HG02840 (cell line): ENCODE measurements at regions not wholly inside any gene's neighbourhood (a gene's known extent, or its start where the extent isn't known, plus 50 kb on each side); places are given as distances from the start of the nearest gene placed in this dataset.

ENCODE experiments used
- ATAC-seq: cut with Tn5 transposase; IDR thresholded peaks from one replicate; pipeline ENCODE4 v1.9.1; 2021; ENCODE audit warnings: mild to moderate bottlenecking, moderate library complexity, moderate number of reproducible peaks; ENCODE audit not compliant: unreplicated experiment, low FRiP score

DNA sequence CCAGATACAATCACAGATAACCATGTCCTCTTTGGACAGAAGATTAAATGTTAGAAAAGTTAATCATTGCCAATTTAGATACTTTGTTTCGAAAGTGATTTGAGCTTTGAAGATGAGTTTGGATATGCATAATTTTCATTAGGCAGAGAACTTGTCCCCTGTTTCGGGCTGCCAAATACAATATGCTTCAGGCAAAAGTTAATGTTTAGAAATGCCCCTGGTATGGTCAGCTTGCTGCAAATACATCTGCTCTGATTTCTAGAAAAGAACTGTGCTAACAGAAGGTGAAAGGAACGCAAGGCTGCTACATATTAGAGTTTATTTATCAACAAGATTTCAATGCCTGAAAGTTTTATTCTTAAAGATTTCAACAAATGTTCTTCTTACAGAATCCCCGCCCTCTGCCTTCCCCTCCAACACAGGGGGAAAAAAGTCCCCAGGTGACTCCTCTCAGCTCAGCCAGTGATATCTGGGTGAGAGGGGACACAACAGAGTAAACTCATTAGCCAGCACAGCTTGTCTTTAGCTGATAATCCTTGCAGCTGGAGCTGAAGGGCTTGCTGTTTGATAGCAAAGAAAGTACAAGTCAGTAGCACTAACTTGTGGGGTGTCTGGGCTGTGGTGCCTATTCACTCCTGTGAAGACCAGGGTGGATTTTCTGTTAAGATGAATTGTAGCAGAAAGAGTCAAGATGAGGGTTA, 435.7 kb downstream of the DMAC1 start:
- ATAC-seq = no peak

DNA sequence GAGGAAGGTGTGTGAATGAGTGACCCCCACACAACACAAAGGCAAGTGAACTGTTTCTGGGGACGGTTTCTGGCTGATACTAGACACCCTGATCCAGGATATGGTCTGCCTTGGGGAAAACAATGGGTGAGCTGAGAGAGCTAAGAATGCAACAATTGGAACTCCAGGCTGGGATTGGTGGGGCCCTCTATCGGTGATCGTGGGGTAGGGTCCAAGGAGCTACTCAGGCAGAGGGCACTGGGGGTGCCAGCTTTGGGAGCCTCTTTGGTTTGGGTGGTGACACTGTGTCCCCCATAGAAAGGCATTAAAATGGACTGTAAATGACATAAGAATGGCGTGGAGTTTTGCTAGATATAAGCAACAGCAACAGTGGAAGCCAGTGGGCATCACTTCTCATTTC, 439.1 kb downstream of the DMAC1 start:
- no peak for ATAC-seq

DNA sequence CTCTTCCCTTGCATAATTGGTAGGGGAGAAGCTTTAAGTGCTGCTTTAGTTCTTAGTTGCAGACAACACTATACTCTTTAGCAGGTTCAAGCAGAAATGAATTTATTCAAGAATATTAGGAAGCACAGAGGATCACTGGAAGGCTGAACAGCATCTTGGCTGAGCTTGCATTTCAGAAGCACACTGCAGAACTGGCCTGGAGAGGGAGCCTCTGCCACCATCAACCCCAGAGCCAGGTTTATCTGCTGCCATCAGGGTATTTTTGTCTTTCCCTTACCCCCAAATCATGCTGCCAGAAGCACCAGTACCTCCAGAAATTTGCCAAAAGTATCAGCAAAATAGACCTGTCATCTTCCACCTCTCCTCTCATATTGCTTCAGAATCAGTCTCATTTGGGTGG, 440.7 kb downstream of the DMAC1 start:
- no peak for ATAC-seq

DNA sequence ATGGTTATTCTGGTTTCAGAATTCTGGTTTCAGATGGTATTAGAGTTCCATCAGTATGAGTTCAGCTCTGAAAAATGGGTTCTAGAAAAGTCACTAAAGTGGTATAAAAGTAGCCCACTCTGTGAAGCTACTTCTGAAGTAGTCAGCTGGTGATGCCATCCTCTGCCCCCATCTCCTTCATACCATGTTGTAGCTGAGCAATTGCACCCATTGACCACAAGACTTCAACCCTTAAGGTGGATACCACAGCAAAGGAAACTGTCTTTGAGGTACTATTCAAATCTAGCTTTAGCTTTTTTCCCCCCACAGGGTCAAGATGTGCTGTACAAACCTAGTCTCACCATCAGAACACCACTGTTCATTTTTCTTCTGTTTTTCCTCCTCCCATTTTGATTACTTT, 444.9 kb downstream of the DMAC1 start:
- no peak for ATAC-seq

DNA sequence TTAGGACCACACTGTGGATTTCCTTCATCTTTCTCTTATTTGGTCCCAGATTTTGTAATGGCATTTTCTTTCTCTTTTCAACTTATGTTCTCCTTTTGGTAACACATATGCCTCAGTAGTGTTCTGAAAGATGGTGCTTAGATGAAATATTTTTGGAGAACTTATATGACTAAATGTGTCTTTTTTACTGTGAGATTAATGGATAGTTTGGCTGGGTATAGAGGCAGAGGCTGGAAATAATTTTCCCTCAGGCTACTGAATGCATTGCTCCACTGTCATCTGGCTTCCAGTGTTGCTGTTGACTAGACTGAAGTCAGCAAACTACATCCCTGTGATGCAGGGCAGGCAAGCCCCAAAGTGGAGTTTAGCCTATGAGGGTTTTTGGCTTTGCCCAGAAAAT, 450.9 kb downstream of the DMAC1 start:
- ATAC-seq = no peak

DNA sequence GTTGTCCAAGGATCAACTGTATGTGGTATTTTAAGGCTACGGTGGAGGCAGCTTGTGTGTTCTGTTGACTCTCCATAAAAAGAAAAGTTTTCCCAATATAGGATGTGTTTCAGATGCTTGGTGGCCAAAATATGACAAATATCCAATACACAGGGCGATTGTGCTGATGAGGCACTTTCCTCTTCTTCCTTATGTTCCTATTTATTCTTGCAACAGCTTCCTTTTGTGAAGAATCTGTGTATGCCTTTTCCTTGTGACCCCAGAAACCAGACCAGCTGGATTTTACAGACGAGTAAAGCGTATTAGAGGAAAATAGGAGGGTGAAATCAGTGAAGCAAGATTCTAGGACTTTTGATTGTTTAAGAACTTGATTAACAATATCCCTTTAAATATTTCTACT, 452.0 kb downstream of the DMAC1 start:
- no peak for ATAC-seq

DNA sequence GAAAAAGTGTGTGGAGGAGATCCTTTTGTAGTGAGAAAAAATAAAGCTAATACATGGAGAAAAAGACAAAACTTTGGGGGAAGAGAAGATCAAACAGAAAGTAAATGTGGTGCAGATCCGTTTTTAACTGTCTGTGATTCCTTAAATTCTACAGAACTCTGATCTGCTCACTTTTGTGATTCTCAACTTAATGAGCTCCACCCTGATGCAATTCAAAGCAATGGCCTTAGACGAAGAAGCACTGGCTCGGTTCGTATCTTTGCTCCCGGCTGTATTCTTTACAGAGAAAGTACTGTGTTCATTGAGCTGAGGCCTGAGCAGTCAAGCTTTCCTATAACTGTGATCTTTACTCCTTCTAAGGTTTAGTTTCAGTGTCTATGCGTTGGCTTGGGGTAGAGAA, 453.4 kb downstream of the DMAC1 start:
- ATAC-seq = no peak

DNA sequence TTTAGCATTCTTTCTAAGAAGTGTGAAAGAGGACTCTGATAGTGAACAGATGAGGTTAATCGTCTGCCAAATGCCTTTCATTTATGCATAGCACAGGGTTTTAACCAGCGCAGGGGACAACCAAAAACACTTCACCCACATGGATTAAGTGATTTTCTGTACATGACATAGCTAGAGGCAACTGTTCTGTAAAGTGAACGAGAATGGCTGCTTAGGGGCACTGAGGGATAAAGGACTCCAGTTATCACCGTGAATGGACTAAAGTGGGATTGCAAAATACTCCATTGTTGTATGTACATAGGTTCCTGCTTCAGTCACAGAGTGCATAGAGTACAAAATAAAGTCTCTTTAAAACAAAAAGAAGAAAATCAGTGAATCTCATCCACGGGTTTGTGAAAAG, 456.8 kb downstream of the DMAC1 start:
- ATAC-seq = no peak

DNA sequence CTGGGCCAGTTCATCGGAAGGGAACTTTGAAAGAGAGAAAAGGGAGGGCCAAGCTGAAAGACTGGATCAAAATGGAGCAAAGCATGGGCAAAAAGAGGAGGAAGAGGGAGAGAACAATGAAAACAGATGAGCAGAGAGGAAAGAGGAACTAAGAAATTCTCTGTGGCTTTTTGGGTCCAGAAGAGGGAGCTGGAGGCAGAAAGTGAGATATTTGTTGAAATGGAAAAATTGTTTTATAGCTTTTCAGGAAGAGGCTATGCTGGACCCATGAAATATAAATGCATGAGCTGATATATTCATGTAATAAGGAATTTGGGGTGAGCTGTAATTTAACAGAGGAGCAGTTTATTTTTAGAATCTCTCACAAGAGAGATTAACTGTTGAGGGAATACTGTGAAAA, 457.3 kb downstream of the DMAC1 start:
- no peak for ATAC-seq

DNA sequence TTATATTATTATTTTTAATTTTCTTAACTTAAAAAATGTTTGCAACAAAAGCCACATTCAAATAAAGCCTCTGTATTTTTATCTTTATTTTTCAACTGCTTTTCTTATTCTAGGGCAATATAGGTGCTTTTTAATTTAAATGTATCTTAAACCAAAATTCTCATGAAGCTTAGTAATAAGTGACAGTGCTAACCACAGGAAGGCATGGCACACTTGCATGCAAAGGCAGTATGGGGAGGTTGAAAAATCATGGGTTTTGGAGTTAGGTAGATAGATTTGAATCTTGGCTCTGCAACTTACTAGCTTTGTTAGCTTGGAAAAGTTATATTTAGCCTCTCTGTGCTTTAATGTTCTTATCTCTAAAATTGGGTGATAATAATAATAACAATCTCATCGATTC, 458.0 kb downstream of the DMAC1 start:
- ATAC-seq = no peak

DNA sequence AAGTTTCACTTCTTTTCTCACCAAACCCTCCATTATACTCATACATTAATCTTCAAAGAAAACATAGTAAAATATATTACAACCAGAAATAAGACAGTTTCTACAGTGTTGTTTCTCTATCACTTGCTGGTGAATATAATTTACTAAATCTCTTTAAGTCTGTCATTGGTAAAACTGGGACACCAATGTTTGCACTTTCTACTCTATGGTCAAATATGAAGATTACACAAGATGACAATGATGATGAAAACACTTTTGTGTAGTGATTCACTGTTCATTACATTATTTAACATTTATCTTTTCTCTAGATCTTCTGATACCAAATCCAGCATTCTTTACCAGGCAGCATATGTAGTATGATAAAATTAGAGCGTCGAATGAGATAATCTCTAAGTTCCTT, 459.1 kb downstream of the DMAC1 start:
- ATAC-seq = no peak

DNA sequence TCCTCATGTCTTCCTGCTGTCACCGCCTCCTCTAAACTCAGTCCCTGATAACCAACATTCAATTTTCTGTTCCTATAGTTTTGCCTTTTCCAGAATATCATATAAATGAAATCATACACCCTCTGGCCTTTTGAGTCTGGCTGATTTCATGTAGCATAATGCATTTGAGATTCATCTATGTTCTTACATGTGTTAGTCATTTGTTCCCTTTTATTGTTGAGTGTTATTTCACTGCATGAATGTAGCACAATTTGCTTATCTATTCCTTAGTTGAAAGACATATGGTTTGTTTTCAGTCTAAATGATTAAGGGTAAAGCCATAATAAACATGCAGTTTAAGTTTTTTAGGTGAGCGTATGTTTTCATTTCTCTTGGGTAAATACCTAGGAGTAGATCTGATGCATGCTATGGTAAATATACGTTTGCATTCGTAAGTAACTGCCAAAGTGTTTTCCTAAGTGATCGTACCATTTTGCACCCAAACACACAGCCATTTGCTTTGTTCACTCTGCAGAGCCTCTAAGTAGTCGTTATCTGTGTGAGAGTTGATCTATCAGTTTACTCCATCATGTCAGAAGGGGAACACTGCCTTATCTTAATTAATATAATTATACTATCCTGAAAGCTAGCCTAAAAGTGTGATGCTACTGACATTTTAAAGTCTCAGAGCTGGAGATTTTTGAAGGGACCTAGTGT, 460.8 kb downstream of the DMAC1 start:
- no peak for ATAC-seq

DNA sequence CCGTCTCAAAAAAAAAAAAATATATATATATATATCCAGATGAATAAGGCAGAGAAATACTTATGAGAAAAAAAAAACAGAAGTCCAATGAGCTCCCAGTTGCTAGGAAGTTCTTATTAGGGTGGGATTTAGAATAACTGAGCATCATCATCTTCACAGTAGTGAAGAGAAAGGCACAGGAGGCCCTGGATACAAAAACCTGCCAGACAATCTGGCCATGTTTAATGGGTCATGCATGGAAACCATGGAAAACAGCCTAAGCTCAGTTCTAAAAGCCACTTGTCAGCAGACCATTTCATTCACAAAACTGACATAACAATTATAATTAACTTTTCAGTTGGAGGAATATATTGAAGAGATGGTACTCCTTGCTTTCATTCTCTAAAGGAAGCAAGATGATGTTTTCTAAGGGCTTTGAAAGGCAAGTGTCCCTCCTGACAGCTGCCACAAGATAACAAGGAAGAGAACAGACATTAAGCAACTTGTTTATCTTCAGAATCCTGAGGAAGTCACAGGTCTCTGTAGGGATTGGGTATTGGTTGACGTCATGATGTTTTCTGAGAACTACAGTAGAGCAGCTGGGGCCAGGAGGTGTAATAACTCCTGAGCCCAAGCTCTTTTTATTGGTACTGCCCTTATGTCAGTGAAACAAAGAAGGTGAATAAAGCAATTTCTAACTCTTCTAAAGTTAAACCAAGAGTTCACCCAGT, 463.1 kb downstream of the DMAC1 start:
- ATAC-seq = no peak

DNA sequence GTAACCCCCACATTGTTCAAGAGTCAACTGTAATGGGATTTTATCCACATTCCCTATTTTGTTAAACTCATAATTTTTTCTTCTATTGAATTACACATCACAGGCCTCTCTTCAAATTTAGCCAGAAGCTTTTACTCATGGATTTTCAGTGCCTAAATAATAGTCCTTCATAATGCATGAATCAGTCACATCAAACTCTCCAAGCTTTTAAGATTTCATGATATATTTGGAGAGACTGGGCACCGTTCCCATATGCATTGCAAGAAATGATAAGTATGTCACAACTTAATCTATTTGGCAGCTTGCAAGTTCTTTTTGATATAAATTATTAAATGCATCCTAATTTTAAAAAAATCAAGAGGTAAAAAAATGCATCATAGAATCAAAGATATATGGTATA, 465.9 kb downstream of the DMAC1 start:
- no peak for ATAC-seq

DNA sequence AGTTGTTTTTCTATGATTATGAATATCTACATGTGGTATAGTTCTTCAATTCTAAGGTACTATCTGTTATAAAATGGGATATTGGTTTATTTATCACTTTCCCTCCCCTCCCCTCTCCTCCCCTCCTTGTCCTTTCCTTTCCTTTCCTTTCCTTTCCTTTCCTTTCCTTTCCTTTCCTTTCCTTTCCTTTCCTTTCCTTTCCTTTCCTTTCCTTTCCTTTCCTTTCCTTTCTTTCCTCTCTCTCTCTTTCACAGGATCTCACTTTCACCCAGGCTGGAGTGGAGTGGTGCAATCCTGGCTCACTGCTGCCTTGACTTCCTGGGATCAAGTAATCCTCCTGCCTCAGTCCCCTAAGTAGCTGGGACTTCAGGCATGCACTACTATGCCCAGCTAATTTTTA, 466.8 kb downstream of the DMAC1 start:
- ATAC-seq = no peak

DNA sequence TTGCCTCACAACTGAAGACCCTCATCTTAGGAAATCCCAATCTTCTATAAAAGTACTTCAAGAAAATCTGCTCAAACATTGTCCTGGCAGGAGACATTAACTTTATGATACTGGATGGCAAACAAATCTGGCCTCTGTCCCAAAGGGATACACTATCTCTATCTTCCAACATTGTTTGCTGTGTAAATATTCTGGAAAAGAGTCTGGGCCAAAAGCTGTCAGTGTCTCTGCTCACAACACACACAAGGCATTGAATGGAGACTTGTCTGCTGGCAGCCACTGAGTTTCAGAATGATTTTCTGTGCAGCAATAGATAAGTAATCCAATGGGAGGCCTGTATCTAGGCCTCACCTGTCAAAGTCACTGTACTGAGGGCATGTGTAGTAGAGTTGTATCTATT, 471.1 kb downstream of the DMAC1 start:
- ATAC-seq = no peak

DNA sequence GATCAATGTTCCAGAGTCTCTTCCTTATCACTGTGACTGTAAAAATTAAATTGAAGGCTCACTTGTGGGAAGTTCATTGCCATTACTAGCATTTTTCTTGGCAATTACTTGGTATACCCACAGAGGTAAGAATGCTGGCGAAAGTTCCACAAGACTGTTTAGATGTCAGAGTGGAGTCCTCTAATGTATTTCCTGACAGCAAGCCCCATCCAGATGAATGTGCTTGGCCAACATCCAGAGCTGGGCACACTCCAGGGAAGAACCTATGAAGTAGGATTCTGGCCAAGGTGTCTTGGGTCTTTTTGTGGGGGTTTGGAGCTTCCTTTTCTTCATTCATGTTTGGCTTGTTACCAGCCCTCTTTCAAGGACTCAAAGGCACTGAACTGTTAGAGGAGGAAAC, 473.6 kb downstream of the DMAC1 start:
- ATAC-seq = no peak

DNA sequence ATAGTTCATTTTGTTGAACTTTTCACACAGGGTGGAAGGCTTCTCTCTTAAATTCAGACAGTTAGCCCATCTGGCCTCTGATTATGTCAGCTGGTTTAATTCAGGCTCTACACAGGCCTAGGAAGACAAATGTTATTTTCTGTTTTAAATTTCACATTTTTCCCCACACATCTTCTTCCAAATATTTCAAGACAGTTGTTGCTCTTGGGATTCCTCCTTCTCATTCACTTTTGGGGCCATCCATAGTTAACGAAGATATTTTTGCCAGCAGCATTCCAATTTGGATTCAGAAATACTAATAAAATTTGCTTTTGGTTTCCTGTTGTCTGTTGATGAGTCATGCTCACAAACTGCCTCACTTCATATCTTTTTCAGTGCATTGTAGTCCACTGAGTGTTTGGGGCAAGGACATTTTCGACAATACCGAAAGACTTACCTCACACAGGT, 475.4 kb downstream of the DMAC1 start:
- no peak for ATAC-seq

DNA sequence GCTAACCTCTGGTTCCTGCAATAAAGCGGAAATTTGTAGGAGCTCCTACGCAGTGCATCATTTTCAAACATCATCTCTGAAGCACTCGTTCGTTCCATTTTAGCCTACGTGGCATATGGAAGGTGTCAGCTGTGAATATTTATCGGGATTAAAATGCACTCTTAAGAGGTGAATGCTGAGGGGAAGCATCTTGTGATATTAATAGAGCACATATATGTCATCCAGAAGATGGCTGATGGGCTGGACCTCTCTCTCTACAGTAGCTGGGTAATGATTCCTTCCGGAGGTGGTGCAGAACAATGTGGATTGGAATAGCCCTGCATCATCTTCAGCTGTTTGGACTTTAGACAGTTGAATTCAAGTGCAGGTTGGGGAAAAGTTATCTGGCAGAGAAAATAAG, 478.7 kb downstream of the DMAC1 start:
- no peak for ATAC-seq

DNA sequence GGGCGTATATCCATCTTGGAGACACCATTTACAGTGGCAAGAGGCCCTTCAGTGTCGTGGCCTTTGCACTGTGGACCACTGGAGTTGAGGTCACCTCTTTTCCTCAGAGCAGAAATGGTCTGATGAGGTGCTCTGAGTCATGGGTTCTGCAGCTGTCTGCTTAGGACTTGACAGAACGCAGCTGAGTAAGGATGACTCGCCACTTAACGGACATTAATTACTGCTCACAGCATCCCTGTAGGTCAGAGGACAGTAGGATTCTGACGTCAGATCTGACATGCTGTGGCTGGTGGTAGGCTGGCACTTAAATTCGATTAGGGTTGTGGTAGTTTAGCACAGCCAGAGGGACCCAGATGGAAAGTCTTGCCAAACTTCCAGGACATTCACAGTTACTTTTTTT, 479.4 kb downstream of the DMAC1 start:
- ATAC-seq = no peak

DNA sequence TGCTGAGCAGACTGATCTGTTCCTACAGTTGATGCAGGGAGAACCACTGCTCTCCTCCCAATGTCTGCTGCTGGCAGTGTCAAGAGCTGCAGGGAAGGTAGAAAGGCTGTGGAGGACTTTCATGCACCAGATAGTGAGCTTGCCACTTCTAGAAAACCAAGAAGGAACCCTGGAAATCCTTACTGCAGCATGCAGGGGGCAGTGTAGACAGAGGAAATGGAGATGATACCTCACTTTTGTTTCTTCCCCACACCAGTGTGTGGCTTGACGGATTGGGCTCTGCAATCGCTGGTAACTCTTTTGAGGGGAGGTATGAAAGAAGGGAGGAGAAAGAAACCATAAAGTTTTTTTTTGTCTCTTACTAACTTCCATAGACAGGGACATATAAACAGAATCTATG, 480.7 kb downstream of the DMAC1 start:
- no peak for ATAC-seq

DNA sequence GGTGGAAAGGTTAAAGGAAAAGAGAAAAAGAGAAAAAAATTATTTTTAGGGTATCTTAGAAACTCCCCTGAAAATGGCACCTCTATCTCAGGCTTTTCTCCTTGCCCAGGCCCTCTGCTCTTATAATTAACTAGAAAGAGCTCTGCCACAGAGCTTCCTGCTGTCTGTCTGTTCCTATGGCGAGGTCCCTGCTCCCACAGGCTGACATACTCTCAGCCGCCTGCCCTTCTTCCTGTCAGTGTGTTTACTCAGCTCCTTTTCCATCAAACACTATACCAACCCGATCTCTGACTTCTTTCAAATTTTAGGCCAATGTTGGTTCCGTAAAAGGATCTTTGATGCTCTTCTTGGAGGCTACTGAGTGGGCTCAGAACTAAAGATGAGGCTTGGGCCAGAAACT, 482.6 kb downstream of the DMAC1 start:
- ATAC-seq = no peak
